Left ventricle myocardium inferior (tissue), 1 donor: ENCODE measurements at regions not wholly inside any gene's neighbourhood (a gene's known extent, or its start where the extent isn't known, plus 50 kb on each side); places are given as distances from the start of the nearest gene placed in this dataset.

Source experiments
- DNase-seq: peaks from one replicate; pipeline ENCODE4 v3.0.0-alpha.2; 2020
- H3K27ac ChIP-seq: fragments of 200-600 bp; replicated peaks from 2 replicates; pipeline ENCODE4 v1.8.0; 2021
- H3K27me3 ChIP-seq: fragments of 200-600 bp; 2 replicates; pipeline ENCODE4 v1.8.0; 2021; ENCODE audit warnings: low read depth
- H3K36me3 ChIP-seq: fragments of 200-600 bp; 2 replicates; pipeline ENCODE4 v1.8.0; 2021
- H3K4me1 ChIP-seq: fragments of 200-600 bp; 2 replicates; pipeline ENCODE4 v1.8.0; 2021
- H3K4me3 ChIP-seq: fragments of 200-600 bp; 2 replicates; pipeline ENCODE4 v1.8.0; 2021; ENCODE audit warnings: mild to moderate bottlenecking, moderate library complexity
- H3K9me3 ChIP-seq: fragments of 200-600 bp; replicated peaks from 2 replicates; pipeline ENCODE4 v1.8.0; 2021
- intact Hi-C: fragments of 100-400 bp; cut with micrococcal nuclease; formaldehyde crosslinking; loops from one replicate; pipeline ENCODE4 v1.11.0; 2022
- TF ChIP-seq, protein P1 (sequence below): fragments of 200-600 bp; IDR thresholded peaks from 2 replicates; pipeline ENCODE4 v1.8.0; 2021; ENCODE audit warnings: antibody characterized with exemption, mild to moderate bottlenecking, borderline replicate concordance
- donor health status: DM: no; HTN: yes; CAD: no; lungs with severe emphysema.

DNA sequence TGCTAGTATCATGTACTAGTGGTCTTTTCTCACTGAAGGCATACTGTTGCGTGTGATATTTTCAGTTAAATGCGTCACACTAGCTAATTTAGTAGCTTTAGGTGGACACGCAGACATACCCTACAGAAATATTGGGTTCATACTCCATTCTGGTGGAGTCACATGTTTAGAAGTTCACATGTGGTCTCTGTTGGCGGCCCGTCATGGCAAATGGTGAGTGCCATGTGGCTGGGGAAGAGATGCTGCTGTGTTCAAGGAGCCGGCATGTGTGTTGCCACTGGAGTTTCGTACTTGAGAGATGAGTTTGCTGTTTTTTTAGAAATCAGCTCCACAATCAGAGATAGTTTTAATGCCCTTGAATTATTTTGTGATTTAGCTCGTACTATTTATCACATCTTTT is 454.6 kb downstream of the PCNX1 start:
- DNase-seq, result no peak
- TF ChIP-seq, protein P1, sequence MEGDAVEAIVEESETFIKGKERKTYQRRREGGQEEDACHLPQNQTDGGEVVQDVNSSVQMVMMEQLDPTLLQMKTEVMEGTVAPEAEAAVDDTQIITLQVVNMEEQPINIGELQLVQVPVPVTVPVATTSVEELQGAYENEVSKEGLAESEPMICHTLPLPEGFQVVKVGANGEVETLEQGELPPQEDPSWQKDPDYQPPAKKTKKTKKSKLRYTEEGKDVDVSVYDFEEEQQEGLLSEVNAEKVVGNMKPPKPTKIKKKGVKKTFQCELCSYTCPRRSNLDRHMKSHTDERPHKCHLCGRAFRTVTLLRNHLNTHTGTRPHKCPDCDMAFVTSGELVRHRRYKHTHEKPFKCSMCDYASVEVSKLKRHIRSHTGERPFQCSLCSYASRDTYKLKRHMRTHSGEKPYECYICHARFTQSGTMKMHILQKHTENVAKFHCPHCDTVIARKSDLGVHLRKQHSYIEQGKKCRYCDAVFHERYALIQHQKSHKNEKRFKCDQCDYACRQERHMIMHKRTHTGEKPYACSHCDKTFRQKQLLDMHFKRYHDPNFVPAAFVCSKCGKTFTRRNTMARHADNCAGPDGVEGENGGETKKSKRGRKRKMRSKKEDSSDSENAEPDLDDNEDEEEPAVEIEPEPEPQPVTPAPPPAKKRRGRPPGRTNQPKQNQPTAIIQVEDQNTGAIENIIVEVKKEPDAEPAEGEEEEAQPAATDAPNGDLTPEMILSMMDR, result no peak
- intact Hi-C loops, result no loop called here
- Histone ChIP-seq H3K36me3 (no peaks in the 10 kb centered on the region), H3K27ac (no peak overlapping the region), H3K4me3 (no peak overlapping the region), H3K9me3 (no peaks in the 10 kb centered on the region), H3K4me1 (peaks cover 19% of the 10 kb centered on the region), H3K27me3 (no peaks in the 10 kb centered on the region)

DNA sequence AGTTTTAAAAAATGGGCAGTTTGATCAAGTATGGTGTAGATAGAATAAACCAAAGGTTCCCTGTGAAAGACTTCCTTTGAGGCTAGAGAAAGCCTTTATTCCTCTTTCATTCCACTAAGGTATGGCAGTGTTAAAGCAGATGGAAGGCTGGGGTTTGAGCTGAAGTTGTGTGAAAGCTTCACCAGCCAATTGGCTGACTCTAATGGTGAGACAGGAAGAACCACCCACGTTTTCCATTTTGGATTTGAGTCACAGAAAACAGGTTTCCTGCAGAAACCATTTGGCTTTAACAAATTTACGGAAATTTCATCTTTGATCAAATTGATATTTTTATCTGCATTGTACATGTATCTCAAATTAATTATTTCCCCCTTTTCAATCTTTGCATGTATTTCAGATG is 455.0 kb downstream of the PCNX1 start:
- Histone ChIP-seq H3K4me3 (no peak overlapping the region), H3K27me3 (no peaks in the 10 kb centered on the region), H3K27ac (no peak overlapping the region), H3K9me3 (no peaks in the 10 kb centered on the region), H3K4me1 (peaks cover 19% of the 10 kb centered on the region), H3K36me3 (no peaks in the 10 kb centered on the region)
- TF ChIP-seq, protein P1, result no peak
- intact Hi-C loops, result no loop called here
- no peak for DNase-seq

DNA sequence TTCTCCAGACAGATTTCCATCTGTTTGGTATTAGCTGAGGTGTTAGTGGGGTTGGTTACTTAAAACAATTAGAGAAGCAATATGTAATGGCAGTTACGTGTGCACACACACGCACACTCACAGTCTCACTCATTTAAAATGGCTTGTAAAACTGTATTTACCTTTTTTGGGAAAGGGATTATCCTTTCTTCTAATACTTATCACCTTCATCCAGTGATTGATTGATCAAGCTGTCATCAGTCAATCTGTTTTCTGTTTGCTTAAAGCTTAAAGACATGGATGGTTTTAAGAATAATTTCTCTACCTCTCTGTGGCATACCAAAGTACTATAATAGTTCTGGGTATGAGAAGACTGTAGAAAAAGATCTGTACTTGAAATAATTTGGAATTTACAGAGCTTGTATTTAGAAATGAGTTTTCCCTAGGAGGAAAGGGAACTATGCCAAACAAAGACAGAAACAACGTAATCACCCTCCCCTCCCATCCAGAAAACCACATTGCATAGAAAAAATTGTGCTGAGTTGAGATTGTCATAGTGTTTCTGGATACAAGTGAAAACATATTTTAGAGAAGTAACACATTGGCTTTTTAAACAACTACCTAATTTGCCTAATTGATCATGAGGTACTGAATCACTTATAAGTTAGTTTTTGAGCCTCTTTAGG is 455.8 kb downstream of the PCNX1 start:
- intact Hi-C loops, result no loop called here
- H3K4me1 ChIP-seq, result peaks cover 19% of the 10 kb centered on the region

DNA sequence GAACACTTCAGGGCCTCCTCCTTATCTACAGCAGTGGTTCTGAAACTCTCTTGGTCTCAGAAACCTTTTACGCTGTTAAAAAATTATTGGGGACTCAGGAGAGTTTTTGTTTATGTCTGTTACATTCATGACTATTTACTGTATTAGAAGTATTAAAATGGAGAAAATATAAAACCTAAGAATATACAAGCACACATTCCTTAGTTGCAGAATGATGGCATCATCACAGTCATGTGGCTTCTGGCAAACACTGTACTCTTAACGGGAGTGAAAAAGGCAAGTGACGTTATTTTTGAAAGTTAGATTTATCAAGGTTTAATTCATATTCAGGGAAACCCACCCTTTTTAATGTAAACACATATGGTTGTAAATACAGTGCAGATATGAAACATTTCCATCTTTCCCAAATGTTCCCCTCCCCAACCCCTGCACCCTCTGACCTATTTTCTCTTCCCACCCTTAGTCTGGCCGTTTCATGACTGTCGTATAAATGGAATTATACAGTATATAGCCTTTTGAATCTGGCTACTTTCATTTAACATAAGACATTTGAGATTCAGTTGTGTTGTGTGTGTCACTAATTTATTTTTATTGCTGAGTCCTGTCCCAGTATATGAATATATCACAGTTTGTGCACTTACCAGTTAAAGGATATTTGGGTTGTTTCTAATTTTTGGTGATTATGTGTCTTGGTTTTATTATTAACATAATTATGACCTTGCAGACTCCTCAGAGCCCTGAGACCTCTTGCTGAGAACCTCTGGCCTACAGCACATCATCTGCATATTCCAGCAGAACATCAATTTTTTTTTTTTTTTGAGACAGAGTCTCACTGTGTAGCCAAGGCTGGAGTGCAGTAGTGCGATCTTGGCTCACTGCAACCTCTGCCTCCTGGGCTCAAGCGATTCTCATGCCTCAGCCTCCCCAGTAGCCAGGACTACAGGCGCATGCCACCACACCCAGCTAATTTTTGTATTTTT is 457.0 kb downstream of the PCNX1 start:
- H3K4me3 ChIP-seq, result no peak overlapping the region
- intact Hi-C loops, result no loop called here
- H3K9me3 ChIP-seq, result no peaks in the 10 kb centered on the region
- DNase-seq, result no peak
- H3K4me1 ChIP-seq, result peaks cover 19% of the 10 kb centered on the region
- H3K36me3 ChIP-seq, result no peaks in the 10 kb centered on the region
- TF ChIP-seq, protein P1, result no peak
- H3K27ac ChIP-seq, result no peak overlapping the region
- no peaks in the 10 kb centered on the region for H3K27me3 ChIP-seq

More for the DNA sequence above, 455.8 kb downstream of the PCNX1 start:
- Histone ChIP-seq H3K9me3 (no peaks in the 10 kb centered on the region), H3K27ac (no peak overlapping the region), H3K4me3 (no peak overlapping the region), H3K27me3 (no peaks in the 10 kb centered on the region), H3K36me3 (no peaks in the 10 kb centered on the region)
- DNase-seq, result no peak
- TF ChIP-seq, protein P1, result no peak

DNA sequence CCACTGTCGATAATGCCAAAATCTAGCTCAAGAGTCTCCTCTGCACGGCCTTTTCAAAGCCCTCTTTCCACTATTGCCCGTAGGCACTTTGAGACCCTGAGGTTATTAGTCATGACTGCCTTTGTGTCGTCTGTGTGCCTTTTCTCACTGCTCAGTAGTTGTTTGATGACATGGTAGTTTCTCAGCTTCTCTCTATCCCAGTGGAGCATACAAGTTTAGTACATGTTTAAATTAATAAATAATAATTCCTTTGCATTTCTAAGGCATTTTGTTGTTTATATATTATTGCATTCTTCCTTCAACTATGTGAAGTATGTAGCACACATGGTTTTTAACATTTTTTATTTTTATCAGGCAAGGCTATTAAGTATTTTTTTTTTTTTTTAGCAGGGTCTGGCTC is 458.1 kb downstream of the PCNX1 start:
- Histone ChIP-seq H3K9me3 (no peaks in the 10 kb centered on the region), H3K27ac (no peak overlapping the region), H3K4me1 (peaks cover 19% of the 10 kb centered on the region), H3K27me3 (no peaks in the 10 kb centered on the region), H3K4me3 (no peak overlapping the region), H3K36me3 (no peaks in the 10 kb centered on the region)
- TF ChIP-seq, protein P1, result no peak
- intact Hi-C loops, result no loop called here
- no peak for DNase-seq
